ENCODE measurements at regions not wholly inside any gene's neighbourhood (a gene's known extent, or its start where the extent isn't known, plus 50 kb on each side); places are given as distances from the start of the nearest gene placed in this dataset.
"Not testable (repeated sequence)": the region's sequence is repeated elsewhere in the genome, so short reads cannot be mapped to it uniquely, and the experiment has no call there.

DNA sequence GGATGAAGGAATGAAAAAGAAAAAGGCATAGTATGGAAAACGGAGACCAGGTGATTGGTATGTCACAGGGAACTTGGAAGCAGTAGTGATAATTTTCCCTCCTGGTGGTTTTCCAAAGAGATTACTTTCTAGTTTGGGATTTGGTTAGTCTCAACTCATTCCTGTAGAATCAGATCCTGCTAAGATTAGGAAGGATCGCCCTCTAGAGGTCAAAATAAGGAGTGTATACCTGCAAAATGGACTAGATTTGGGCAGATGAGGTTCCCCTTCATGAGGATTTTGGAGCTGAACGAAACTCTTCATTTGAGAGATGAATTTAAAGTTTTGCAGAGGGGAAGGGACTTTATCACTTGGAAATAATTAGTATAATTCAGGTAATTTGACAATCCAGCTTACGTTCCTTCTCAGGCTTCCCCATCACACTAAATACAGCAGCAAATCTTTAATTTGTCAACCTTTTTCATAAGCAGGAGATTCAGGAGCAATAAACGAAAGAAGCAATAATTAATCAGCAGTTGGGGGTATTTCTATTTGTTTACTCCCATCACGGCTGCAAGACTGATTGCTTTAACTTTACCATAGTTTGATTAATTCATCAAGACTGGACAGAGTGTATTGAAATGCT is 65.2 kb downstream of the CCDC195 start:
- Histone ChIP-seq H3K27me3 (ENCODE audit: low read length) (no peaks in the 10 kb centered on the region), H3K4me3 (ENCODE audit: low read length) (no peak overlapping the region), H3K9me3 (ENCODE audit: low read length) (no peaks in the 10 kb centered on the region), H3K9me2 (replicated peaks; ENCODE audit: low read length) (no peaks in the 10 kb centered on the region), H3K36me3 (ENCODE audit: low read depth, low read length) (no peaks in the 10 kb centered on the region), H3F3A (ENCODE audit: low read length, unreplicated experiment) (no peaks in the 10 kb centered on the region), H3K4me2 (ENCODE audit: low read length) (no peak overlapping the region), H3K9ac (ENCODE audit: low read length) (no peak overlapping the region), H2AFZ (ENCODE audit: low read length) (no peak overlapping the region), H4K20me1 (ENCODE audit: low read length) (no peaks in the 10 kb centered on the region), H3K27ac (ENCODE audit: low read length) (no peak overlapping the region), H3K4me1 (ENCODE audit: insufficient read depth, low read length) (no peaks in the 10 kb centered on the region), H3K79me2 (ENCODE audit: low read length) (no peaks in the 10 kb centered on the region)
- no TSS peak for BruUV-seq (replicated peaks)
- intact Hi-C loops (cut with micrococcal nuclease) = loop anchor here (1.0 to 5.0 kb wide), 4 partner anchors 128 to 679 kb away; no protein-coding TSS in a partner anchor
- TF ChIP-seq EZH2phosphoT487 (IDR thresholded peaks at IDR 0.05; ENCODE audit: borderline replicate concordance, low read length) (no peak), EZH2 (IDR thresholded peaks at IDR 0.05; ENCODE audit: low read length, unreplicated experiment) (no peak)
- TF ChIP-seq, protein P1, sequence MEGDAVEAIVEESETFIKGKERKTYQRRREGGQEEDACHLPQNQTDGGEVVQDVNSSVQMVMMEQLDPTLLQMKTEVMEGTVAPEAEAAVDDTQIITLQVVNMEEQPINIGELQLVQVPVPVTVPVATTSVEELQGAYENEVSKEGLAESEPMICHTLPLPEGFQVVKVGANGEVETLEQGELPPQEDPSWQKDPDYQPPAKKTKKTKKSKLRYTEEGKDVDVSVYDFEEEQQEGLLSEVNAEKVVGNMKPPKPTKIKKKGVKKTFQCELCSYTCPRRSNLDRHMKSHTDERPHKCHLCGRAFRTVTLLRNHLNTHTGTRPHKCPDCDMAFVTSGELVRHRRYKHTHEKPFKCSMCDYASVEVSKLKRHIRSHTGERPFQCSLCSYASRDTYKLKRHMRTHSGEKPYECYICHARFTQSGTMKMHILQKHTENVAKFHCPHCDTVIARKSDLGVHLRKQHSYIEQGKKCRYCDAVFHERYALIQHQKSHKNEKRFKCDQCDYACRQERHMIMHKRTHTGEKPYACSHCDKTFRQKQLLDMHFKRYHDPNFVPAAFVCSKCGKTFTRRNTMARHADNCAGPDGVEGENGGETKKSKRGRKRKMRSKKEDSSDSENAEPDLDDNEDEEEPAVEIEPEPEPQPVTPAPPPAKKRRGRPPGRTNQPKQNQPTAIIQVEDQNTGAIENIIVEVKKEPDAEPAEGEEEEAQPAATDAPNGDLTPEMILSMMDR (conservative IDR thresholded peaks at IDR 0.05; ENCODE audit: low read depth, low read length) = peak; percentile 85
- ATAC-seq (peak; percentile 85), DNase-seq (peak; percentile 77)
- CTCF ChIA-PET = interaction anchor here (0.6 kb wide), 1 partner anchor 726 kb away, joined by 5 read pairs; no protein-coding TSS in a partner anchor
- POLR2A ChIA-PET (ENCODE audit: unreplicated experiment) = no interaction called here

DNA sequence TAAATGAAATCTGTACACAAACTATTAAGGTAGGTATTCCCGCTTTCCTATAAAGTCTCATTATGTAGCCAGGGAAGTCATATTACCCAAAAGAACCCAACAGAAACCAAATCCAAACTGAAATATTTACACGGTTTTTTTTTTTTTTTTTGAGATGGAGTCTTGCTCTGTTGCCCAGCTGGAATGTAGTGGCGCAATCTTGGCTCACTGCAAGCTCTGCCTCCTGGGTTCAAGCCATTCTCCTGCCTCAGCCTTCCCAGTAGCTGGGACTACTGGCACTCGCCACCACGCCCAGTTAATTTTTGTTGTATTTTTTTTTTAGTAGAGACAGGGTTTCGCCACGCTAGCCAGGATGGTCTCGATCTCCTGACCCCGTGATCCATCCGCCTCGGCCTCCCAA is 62.5 kb upstream of the CUL3 start:
- H3K27ac ChIP-seq (ENCODE audit: low read length); H3K4me2 ChIP-seq (ENCODE audit: low read length); H3K9ac ChIP-seq (ENCODE audit: low read length); H3K4me3 ChIP-seq (ENCODE audit: low read length); H3K9me2 ChIP-seq (replicated peaks; ENCODE audit: low read length); H3K9me3 ChIP-seq (ENCODE audit: low read length); DNase-seq; H3K4me1 ChIP-seq (ENCODE audit: insufficient read depth, low read length); POLR2A ChIA-PET (ENCODE audit: unreplicated experiment); H3K79me2 ChIP-seq (ENCODE audit: low read length); H3K27me3 ChIP-seq (ENCODE audit: low read length); H3K36me3 ChIP-seq (ENCODE audit: low read depth, low read length); H3F3A ChIP-seq (ENCODE audit: low read length, unreplicated experiment); ATAC-seq; H4K20me1 ChIP-seq (ENCODE audit: low read length); H2AFZ ChIP-seq (ENCODE audit: low read length); BruUV-seq (replicated peaks): not testable (repeated sequence)
- intact Hi-C loops (cut with micrococcal nuclease) = loop anchor here (5.0 to 10.0 kb wide), 2 partner anchors 60 to 173 kb away; partner anchors contain the start of gene CUL3
- CTCF ChIA-PET = interaction anchor here (0.6 kb wide), 1 partner anchor 61 kb away, joined by 3 read pairs; no protein-coding TSS in a partner anchor

DNA sequence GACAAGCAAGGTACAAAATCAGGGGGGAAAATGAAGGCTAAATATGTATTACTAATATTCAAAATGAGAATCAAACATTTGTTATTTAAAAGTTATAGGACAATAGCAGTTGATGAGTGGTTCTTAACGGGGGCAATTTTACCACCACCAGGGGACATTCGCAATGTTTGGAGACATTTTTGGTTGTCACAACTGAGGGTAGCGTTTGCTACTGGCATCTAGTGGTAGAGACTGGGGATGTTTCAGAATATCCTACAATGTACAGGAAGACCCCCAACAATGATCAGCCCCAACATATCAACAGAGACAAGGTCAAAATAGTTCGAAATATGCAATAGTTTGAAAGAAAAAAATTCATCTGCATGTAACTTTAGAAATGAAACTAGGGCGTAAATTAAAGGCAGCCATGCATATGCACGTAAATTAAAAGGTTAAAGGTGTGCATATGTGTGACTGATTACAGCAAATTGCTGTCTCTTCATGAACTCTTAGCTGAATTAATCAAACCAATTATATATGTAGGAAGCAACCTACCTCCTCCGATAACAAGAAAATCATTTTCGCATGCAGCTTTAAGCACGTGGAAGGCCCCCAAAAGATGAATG is 61.2 kb upstream of the CUL3 start:
- ChIA-PET POLR2A (ENCODE audit: unreplicated experiment) (no interaction called here), CTCF (interaction anchor here (0.6 kb wide), 1 partner anchor 278 kb away, joined by 3 read pairs; no protein-coding TSS in a partner anchor)
- DNase-seq (peak; percentile 60), ATAC-seq (peak; percentile 70)
- no peaks in the 10 kb centered on the region for H3K9me2 ChIP-seq (replicated peaks; ENCODE audit: low read length)
- no peaks in the 10 kb centered on the region for H3F3A ChIP-seq (ENCODE audit: low read length, unreplicated experiment)
- intact Hi-C loops (cut with micrococcal nuclease) = loop anchor here (1.0 to 10.0 kb wide), 3 partner anchors 59 to 289 kb away; partner anchors contain the start of gene CUL3
- H3K27me3 ChIP-seq (ENCODE audit: low read length) = no peaks in the 10 kb centered on the region
- peak overlapping the region; percentile 21; the same call in 1 of the 2 replicates for H3K4me2 ChIP-seq (ENCODE audit: low read length)
- no peak overlapping the region for H3K9ac ChIP-seq (ENCODE audit: low read length)
- no TSS peak for BruUV-seq (replicated peaks)
- no peaks in the 10 kb centered on the region for H3K79me2 ChIP-seq (ENCODE audit: low read length)
- no peak overlapping the region for H2AFZ ChIP-seq (ENCODE audit: low read length)
- no peaks in the 10 kb centered on the region for H3K4me1 ChIP-seq (ENCODE audit: insufficient read depth, low read length)
- no peaks in the 10 kb centered on the region for H4K20me1 ChIP-seq (ENCODE audit: low read length)
- no peak overlapping the region for H3K27ac ChIP-seq (ENCODE audit: low read length)
- H3K4me3 ChIP-seq (ENCODE audit: low read length) = no peak overlapping the region
- H3K9me3 ChIP-seq (ENCODE audit: low read length) = no peaks in the 10 kb centered on the region
- no peaks in the 10 kb centered on the region for H3K36me3 ChIP-seq (ENCODE audit: low read depth, low read length)
- no peak for TF ChIP-seq EZH2phosphoT487 (IDR thresholded peaks at IDR 0.05; ENCODE audit: borderline replicate concordance, low read length)
- TF ChIP-seq, protein P1 (conservative IDR thresholded peaks at IDR 0.05; ENCODE audit: low read depth, low read length) = peak; percentile 88

Measured in PC-3 (cell line).